NCI-H82 treated with DMSO at 0.1 percent for 48 hours (cell line): ENCODE measurements at regions not wholly inside any gene's neighbourhood (a gene's known extent, or its start where the extent isn't known, plus 50 kb on each side); places are given as distances from the start of the nearest gene placed in this dataset.
A peak's percentile ranks its signal among the peaks of the same experiment; 100 is the strongest.
"Not testable (repeated sequence)": the region's sequence is repeated elsewhere in the genome, so short reads cannot be mapped to it uniquely, and the experiment has no call there.

Source experiments
- DNase-seq: peaks from one replicate; lab custom pipeline; 2025; ENCODE audit not compliant: unreplicated experiment; lab: John Stamatoyannopoulos, UW

DNA sequence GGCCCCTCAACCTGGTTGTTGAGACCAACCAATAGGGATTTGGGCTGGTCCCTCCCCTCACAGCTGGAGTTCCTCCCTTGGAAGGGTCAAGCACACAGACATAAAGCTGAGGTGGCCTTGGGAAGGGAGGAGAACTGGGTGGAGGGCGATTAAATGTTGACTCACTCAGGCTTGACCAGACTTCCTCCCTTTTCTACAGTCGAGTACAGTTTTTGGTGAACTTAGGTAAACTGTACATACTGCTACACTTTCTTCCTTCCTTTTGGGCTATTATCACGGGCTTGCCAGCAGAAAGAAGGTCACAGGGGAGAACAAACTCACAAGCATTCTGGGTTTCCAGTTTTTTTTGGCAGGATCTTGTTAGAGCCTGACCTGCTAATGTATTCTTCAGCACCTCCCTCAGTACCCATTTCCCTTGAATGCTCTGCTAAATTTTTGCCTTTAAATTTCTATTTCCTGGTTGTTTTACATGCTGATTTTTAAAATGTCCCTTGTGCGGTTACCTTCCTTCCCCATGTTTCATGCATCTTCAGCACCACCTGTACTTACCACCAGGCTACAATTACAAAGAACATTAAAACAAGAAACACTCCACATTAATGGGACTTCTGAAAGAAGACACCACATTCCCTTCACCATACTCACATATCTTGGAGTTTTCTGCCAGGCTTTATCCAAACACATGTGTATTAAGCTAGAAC is 135.2 kb upstream of the RASGEF1B start:
- DNase-seq = no peak

DNA sequence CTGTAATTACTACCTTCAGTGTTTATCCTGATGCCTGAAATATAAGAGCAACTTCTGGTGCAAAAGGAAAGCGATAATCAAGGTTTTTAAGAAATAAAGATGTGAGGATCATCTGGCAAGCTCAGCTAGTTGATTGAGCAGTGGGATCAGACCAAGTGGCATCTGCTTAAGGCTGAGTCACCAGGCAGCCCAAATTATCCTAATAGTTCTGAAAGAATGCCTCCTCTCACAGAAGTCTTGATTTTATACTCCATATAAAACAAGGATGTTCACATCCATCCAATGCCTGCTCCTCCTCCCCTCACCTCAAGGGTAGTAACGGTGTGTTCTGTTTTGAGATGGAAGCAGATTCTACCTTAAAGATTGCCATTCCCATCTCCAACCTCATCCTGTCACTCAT is 134.5 kb upstream of the RASGEF1B start:
- no peak for DNase-seq

DNA sequence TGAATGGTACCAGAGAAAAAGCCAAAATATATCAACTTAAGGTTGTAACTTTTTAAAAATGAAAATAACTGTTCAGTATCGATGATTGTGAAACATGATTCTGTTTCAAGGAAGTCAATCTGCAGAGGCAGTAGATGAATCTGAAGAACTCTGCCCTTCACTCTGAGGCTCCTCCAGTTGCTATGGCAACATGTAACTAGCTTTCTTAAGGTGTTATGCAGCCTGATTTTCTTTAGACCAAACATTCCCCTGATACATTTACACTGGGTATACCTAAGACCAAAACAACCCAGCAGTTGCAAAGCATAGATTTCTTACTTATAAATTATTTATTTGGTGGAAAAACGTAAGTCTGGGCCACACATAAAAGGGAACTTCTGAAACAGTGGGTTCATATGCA is 133.6 kb upstream of the RASGEF1B start:
- DNase-seq = no peak

DNA sequence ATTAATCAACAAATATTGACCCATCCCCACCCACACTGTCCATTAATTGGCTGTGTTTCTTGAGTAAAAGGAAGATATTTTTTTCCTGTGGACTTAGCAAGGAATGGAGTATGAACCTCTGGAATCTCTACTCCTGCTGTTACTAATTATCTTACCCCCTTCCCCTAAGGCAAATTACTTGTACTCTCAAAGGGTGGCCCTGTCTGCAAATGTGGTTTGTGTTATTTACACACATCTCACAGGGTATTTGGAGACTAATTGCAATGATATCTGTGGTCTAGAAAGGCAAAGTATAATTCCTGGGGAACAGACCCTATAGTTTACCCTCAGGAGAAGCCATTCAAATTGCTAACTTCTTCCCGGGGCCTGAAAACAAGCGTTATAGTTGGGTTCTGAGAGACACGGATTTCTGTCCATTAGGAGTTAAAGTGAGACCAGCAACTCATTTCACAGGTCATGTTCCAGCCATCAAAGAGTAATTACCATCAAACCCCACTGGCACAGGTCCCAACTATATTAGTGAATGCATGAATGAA is 133.0 kb upstream of the RASGEF1B start:
- DNase-seq = no peak

DNA sequence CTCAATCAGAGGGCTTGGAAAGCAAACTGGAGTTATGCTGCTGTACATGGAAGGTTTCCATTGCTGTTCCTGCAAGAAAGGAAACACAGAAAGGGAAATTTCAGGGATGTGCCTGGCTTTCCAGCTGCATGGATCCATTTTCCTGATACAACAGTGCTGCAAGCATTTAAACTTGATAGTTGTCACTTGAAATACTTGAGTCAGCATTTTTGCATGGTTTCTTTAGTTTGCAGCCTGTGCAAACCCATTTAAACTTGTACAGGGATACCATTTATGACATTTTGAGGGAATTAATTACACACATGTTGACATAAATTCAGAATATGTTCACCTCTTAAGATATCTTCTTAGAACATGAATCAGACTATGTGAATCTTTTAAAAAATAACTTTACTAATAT is 131.1 kb upstream of the RASGEF1B start:
- DNase-seq = no peak

DNA sequence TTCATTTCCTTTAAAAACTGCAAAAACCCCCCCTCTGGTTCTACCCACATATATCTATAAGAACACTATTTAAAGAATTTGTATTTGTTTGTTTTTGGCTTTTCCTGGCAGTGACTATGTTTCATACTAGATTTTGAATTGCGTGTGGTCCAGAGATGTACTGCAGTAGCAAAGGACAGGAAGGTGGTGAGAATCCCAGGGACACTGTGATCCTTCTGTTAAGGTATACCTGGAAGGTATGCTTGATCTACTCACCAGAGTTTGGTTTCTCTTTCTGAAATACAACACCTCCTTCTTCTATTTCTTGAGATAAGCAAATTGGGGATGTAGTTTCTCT is 129.6 kb upstream of the RASGEF1B start:
- no peak for DNase-seq

DNA sequence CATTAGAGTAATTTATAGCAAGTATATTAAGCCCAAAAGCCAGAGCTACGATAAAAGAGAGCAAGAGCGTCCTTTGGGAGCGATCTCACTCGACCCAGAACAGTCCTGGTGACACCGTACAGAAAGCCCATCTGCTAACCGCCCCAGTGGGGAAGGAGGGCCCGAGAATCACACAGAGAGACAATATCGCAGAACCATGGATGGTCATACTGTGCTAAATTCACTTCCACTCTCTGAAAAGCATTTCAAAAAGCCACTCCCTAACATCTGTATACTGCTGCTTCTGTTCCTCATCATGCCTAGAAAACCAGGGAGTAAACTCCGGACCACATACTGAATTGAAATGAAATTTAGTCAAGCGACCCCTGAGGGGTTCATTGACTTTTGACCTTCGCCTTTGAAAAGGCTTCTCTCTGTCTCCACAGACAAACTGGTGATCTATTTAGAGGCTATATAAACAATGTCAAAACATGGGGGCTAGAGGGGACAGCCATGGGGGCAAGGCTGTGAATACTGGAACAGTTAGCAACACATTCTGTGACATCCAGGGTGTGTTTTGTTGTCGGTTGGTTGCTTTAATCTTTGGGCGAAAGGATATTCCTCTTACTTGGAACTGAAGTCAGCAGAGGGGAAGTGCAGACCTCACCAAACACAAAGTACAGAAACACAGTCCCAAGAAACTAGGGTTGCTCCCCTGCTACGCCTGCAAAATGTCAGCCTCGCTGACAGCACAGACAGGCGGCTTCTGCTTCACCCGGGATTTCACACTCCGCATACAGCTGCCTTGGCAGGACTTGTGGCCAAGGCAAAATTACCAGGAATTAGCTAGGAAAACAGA is 129.0 kb upstream of the RASGEF1B start:
- no peak for DNase-seq

DNA sequence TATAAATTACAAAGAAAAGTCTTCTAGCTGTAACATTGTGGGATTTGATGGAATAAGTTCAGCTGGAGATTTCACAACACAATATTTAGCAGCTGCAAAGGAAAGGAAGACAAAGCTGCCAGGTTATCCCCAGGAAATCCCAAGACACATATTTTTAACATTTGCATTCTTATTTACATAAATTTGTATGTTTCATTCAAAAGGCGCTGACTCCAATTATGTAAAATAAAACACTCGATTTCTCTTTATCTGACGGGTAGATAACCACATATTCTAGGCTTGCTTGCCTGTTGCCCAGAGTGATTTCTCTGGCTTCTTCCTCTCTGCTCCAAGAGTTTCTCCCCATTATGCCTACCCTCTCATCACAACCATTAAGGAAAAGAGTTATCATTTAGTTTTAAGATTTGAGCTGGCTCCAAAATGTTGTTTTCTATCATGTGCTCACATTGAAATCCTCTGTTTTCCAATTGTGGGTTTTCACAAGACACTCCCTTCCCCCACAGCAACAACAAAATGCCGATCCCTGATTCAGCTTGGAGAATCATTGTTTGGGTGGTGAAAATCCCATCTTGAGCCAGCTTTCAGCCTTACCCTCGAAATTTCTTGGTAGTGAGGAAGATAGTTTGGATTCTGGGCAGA is 128.2 kb upstream of the RASGEF1B start:
- no peak for DNase-seq

DNA sequence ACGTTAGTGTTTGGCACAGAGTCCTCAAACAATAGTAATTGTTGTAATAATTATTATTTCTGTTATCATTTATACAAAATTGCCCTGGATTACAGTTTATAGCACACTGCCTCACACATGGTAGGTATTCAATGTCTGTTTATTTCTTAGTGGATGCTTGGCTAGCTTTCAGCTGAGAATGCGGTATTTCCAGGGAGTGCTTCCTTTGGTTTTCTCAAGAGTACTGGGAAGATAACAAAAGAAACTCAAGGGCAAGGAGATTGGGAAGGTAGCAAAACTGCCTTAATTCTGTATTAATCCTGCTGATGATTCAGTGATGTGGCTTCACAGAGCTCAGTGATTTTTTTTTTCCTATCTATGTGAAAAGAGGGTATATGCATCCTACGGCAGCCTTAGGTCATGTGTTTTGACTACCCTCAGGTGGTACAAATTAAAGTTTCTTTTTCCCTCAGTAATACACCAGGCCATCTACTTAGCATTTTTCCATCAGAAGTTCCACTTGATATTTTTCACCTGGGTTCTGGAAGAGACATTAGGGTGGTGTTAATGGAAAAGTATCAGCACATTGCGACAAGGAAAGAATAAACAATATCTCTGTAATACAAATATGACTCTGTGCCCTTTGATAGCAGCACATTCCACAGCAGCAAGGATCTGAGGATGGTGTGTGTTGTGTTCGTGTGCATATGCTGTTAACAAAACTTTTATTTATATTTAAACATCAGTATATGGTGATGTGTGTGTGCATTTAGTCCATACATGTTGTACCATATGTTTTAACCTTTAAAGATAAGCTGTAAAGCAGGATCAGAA is 124.3 kb upstream of the RASGEF1B start:
- DNase-seq = no peak

DNA sequence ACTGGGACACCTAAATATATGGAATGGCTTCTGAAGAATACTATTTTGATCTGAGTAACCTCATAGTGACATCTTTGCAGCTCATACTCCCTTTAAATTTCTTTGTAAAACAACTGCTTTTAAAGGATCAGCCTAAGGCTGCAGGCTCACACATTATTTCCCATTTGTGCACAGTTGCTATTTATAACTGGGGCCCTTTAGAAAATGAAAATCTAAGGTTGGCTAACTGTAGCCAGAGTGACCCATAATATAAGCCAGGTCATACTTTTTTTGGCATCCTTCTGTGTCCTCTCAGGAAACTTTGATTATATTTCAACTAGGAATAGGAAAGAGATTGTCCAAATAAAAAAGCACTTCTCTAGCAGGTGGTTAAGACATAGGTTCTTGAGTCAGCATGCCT is 123.6 kb upstream of the RASGEF1B start:
- DNase-seq = no peak

DNA sequence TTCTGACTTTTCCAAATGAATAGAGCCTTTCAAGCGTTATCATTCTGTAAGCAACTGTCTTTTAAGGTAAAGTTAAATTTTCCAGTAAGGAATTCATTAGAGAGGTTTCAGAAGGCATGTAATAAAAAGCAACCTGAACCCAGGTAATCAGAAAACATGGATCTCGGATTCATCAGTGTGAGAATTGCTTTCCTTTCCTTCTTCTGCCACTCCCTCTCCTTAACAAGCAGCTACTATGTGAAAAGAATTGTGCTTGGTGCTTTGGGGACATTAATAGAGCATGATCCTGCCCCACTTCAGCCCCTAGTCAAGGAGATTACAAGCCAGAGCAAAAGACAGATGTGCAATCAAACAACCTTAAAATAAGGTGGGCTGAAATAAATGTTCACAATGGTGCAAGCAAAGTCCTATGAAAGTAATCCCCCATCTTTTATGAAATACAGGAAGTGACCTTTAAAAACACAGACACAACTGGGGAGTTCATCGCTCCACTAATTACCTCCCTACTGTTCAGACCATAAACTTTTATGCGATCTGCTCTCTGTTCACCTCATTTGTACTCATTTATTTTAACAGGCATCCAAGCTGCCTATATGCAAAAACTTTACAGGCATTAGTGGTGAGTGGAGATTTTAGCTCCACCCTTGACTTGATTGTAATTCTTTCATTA is 122.9 kb upstream of the RASGEF1B start:
- no peak for DNase-seq

DNA sequence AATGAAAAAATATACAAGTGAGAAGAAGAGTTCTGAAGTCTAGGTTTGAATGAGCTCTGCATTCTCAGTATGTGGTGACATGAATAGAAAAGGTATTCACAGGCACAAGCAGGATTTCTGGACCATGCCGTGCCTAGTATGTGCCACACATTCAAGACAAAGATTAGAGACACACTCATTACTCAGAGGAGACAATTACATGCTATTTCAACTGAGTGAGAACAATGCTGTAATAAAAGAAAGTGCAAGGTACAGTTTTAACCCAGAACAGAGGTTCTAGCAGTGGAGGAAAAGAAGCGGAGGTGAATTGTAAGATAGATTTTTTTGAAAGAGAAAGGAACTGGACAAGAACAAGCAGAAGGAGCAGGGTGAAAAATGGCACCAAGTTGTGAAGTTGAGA is 121.0 kb upstream of the RASGEF1B start:
- no peak for DNase-seq

DNA sequence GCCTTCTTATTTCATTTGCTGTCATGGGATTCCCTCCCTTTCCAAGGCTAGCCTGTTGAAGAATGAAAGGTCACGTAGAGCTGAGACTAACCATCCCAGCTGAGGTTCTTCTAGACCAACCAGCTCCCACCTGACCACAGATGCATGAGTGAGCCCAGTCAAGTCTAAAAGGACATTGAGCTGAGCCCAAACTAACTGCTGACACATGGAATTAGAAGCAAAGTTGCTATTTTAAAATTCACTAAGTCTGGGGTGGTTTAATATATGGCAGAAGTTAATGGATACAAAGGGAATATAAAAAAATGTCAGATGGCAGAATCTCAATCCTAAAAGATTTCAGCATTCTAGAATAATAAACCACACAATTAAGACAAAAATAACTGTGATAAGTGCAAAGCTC is 118.9 kb upstream of the RASGEF1B start:
- no peak for DNase-seq

DNA sequence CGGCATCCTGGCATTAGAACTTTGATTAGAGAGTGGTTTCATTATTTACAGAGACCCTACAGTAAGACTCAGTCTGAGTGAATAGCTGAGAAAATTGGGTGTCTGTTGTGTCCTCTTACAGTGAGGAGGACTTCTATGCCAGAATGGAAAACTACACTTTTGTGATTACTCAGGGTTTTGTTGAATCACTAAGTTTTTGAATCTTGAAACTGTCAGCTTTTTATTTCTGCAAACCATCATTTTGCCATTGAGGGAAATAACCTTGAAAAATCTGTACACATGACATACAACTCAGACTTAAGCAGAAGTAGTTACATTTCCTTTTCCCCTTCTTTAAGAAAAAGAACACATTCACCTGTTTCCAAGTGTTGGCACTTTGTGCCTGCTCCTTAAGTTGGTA is 117.6 kb upstream of the RASGEF1B start:
- DNase-seq = no peak

DNA sequence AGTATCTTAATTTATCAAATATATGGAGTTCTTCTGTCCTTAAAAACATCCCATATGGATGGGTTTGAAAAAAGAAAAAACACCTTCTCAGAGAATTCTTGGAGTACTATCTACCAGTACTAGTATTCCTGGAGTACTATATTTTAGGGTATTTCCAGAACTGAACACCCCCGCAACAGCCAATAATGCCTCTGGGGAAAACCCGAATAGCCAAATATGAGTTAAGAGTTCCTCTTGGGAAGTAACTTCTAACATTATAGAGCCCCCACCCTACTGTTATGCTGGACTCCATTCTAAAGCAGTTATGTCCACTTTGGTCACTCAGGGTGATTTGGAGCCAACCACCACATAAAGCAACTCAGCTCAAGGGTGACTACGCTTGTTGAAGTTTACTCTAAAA is 115.0 kb upstream of the RASGEF1B start:
- DNase-seq = no peak

DNA sequence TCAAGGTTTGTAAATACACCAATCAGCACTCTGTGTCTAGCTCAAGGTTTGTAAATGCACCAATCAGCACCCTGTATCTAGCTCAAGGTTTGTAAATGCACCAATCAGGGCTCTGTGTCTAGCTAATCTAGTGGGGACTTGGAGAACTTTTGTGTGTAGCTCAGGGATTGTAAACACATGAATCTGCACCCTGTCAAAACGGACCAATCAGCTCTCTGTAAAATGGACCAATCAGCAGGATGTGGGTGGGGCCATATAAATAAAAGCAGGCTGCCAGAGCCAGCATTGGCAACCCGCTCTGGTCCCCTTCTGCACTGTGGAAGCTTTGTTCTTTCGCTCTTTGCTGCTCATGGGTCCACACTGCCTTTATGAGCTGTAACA is 109.3 kb upstream of the RASGEF1B start:
- not testable (repeated sequence) for DNase-seq

DNA sequence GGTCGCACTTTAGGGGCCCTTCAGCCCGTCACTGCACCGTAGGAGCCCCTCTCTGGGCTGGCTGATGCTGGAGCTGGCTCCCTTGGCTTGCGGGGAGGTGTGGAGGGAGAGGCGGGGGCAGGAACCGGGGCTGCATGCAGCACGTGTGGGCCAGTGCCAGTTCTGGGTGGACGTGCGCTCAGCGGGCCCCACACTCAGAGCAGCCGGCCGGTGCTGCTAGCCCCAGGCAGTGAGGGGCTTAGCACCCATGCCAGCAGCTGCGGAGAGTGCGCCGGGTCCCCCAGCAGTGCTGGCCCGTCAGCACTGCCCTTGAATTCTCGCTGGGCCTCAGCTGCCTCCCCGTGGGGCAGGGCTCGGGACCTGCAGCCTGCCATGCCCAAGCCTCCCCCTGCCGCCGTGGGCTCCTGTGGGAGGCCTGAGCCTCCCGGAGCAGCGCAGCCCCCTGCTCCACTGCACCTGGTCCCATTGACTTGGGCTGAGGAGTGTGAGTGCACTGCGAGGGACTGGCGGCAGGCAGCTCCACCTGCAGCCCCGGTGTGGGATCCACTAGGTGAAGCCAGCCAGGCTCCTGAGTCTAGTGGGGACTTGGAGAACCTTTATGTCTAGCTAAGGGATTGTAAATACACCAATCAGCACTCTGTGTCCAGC is 108.8 kb upstream of the RASGEF1B start:
- no peak for DNase-seq

DNA sequence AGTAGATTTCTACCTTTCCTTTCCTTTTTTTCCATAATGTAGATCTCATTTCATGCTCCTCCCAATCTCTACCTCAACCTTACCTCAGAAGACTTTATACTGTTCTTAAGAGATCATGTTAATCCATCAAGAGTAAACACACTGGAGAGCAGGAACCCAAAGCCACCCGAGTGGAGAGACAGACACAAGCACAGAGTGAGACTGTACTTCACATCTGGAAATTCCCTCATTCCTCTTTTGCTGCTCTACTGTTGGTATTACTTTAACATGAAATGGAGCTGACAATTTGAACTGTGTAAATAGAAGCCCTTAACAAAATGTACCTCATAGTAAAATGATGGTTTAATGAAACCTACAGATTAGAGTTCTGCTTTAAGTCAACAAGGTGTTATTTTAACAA is 105.7 kb upstream of the RASGEF1B start:
- peak; percentile 58 for DNase-seq

DNA sequence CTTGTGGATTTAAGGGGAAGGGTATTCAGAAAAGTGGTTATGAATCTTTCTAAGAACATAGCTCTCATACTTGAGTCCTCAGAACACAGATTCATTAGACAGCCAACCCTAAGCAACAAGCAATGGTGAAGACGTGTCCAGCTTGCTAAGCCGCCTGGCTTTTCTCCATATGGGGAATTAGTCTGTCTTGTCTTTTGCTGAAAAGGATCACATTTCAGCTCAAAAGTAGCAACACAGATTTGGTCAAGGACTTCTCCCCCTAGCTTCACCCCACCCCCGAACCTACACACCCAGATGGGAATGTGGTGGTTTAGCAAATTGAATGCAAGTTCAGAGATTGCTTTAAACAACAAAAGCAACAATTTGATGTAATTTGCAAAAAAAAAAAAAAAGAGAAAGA is 103.3 kb upstream of the RASGEF1B start:
- no peak for DNase-seq

DNA sequence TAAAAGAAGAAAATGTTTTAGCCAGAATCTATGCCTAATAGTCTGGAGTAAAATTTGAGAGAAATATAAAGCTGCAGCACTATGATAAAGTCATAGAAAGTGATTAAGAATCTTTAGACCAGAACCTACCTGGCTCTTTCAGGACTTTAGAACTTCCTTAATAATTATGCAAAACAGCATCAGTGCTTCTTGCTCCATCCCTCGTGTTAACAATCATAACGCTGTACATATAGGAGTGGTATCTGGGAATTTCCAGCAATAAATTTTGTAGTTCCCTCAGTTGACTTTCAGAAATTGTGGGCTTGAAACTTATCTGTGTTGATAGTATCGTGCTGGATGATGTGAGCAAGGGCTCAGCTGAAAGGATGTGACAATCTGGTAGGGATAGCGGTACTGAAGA is 102.1 kb upstream of the RASGEF1B start:
- no peak for DNase-seq
